HepG2 (cell line): ENCODE measurements at regions not wholly inside any gene's neighbourhood (a gene's known extent, or its start where the extent isn't known, plus 50 kb on each side); places are given as distances from the start of the nearest gene placed in this dataset.

ENCODE experiments used
- ATAC-seq: fragments of 200-7000 bp; cut with Tn5 transposase; 3 replicates; pipeline ENCODE4 v1.9.1; 2020; ENCODE audit warnings: mild to moderate bottlenecking, moderate library complexity
- BruUV-seq: library from RNA; stranded (reverse); fragments of 400-500 nt; replicated peaks from 2 replicates; lab custom pipeline; 2021; lab: Mats Ljungman, UMichigan
- CTCF ChIA-PET: fragments of 300-600 bp; formaldehyde crosslinking; extraction: SDS; loops from one replicate; lab custom pipeline; 2021; ENCODE audit warnings: low total read pairs, inconsistent platforms, low intra/inter-chr PET ratio; lab: Yijun Ruan, JAX
- POLR2A ChIA-PET: fragments of 350-600 bp; sonication (Branson Sonifier 250); formaldehyde crosslinking; loops from one replicate; lab custom pipeline; 2020; ENCODE audit warnings: antibody characterized with exemption, inconsistent platforms; lab: Yijun Ruan, JAX
- DNase-seq: peaks from one replicate; pipeline ENCODE4 v3.0.0-alpha.2; 2015; ENCODE audit warnings: low spot score
- FAIRE-seq: peaks from 3 replicates; lab custom pipeline; 2011; peaks lifted over from hg19 to GRCh38; lab: Jason Lieb, UNC
- H2AFZ ChIP-seq: one replicate; pipeline ENCODE4 v1.6.1; 2011; ENCODE audit warnings: low read length, inconsistent platforms
- H3K27ac ChIP-seq: fragments of 300-600 bp; 3 replicates; pipeline ENCODE4 v1.8.0; 2011; ENCODE audit warnings: mixed run types, mild to moderate bottlenecking, mixed read lengths, low read length, inconsistent platforms; ENCODE audit not compliant: insufficient read depth; ENCODE audit errors: extremely low read length
- H3K27me3 ChIP-seq, 2 experiments: fragments of 200-600 bp in 1 of 2; 2 replicates in 1 of 2; 3 replicates in 1 of 2; pipeline versions ENCODE4 v1.6.0 to v1.8.0; 2011; ENCODE audit warnings: low read length in 2 of 2, mild to moderate bottlenecking in 2 of 2, moderate library complexity in 2 of 2, inconsistent platforms in 1 of 2; ENCODE audit not compliant: insufficient read depth in 2 of 2, control insufficient read depth in 1 of 2
- H3K36me3 ChIP-seq, 2 experiments: fragments of 200-600 bp in 1 of 2; replicated peaks in 1 of 2; 2 replicates in 1 of 2; 3 replicates in 1 of 2; pipeline versions ENCODE4 v1.5.1 to v1.8.0; 2011; ENCODE audit warnings: low read length in 2 of 2, inconsistent platforms in 1 of 2; ENCODE audit not compliant: insufficient read depth in 2 of 2, control insufficient read depth in 1 of 2
- H3K4me1 ChIP-seq: 2 replicates; pipeline ENCODE4 v1.5.1; 2012; ENCODE audit warnings: low read length, inconsistent platforms; ENCODE audit not compliant: insufficient read depth
- H3K4me2 ChIP-seq: 2 replicates; pipeline ENCODE4 v1.6.0; 2011; ENCODE audit warnings: low read depth, low read length, inconsistent platforms
- H3K4me3 ChIP-seq, 3 experiments: fragments of 200-600 bp in 1 of 3; sonication (generic), shearing (Covaris generic) in 1 of 3; replicated peaks in 1 of 3; 2 replicates each; pipeline ENCODE4 v1.5.1; 2011 to 2016; ENCODE audit warnings: low read length in 3 of 3, inconsistent platforms in 2 of 3, low read depth in 2 of 3, mild to moderate bottlenecking in 2 of 3, control low read depth in 1 of 3, mixed read lengths in 1 of 3; ENCODE audit not compliant: insufficient read depth in 1 of 3
- H3K79me2 ChIP-seq: one replicate; pipeline ENCODE4 v1.6.1; 2011; ENCODE audit warnings: low read length, inconsistent platforms; ENCODE audit not compliant: insufficient read depth
- H3K9ac ChIP-seq: 2 replicates; pipeline ENCODE4 v1.6.0; 2011; ENCODE audit warnings: mild to moderate bottlenecking, low read depth, low read length, inconsistent platforms; ENCODE audit not compliant: insufficient read depth
- H3K9me3 ChIP-seq: 2 replicates; pipeline ENCODE4 v1.5.1; 2012; ENCODE audit warnings: mild to moderate bottlenecking, low read length
- H4K20me1 ChIP-seq: 2 replicates; pipeline ENCODE4 v1.6.0; 2011; ENCODE audit warnings: inconsistent platforms, mild to moderate bottlenecking, low read length, moderate library complexity; ENCODE audit not compliant: insufficient read depth
- HBP1 ChIP-seq: IDR thresholded peaks from 2 replicates; pipeline ENCODE4 v1.6.1; 2016; ENCODE audit warnings: low read depth, control low read depth
- JARID2 ChIP-seq: sonication (generic); formaldehyde crosslinking; IDR thresholded peaks from 2 replicates; pipeline ENCODE4 v1.8.1; 2023; ENCODE audit warnings: missing genetic modification reagents, inconsistent platforms; ENCODE audit not compliant: insufficient replicate concordance
- JUNB ChIP-seq: sonication (generic); formaldehyde crosslinking; IDR thresholded peaks from 2 replicates; pipeline ENCODE4 v1.8.0; 2022; ENCODE audit warnings: missing genetic modification reagents, mild to moderate bottlenecking, borderline replicate concordance
- PBX3 ChIP-seq: sonication (generic); formaldehyde crosslinking; IDR thresholded peaks from 2 replicates; pipeline ENCODE4 v1.8.1; 2023; ENCODE audit warnings: missing genetic modification reagents, inconsistent platforms, borderline replicate concordance
- POLR2AphosphoS5 ChIP-seq: IDR thresholded peaks from 2 replicates; pipeline ENCODE4 v1.6.1; 2012; ENCODE audit warnings: low read depth, low read length
- PRDM15 ChIP-seq: sonication (generic); formaldehyde crosslinking; IDR thresholded peaks from 2 replicates; pipeline ENCODE4 v1.4.0; 2020; ENCODE audit warnings: missing genetic modification reagents
- RBM39 ChIP-seq: fragments of 200-400 bp; formaldehyde crosslinking; IDR thresholded peaks from one replicate; pipeline ENCODE4 v1.6.1; 2018; ENCODE audit warnings: antibody characterized with exemption, mild to moderate bottlenecking, low read depth, low read length; ENCODE audit not compliant: poor library complexity, severe bottlenecking
- SMC3 ChIP-seq: IDR thresholded peaks from 2 replicates; pipeline ENCODE4 v1.6.1; 2011; ENCODE audit warnings: low read length, improper control_type of control experiment
- ZMAT3 ChIP-seq: sonication (generic); formaldehyde crosslinking; conservative IDR thresholded peaks from 2 replicates; pipeline ENCODE4 v1.7.0; 2021; ENCODE audit warnings: missing genetic modification reagents
- ZNF101 ChIP-seq: sonication (generic); formaldehyde crosslinking; IDR thresholded peaks from 2 replicates; pipeline ENCODE4 v1.4.0; 2020; ENCODE audit warnings: mild to moderate bottlenecking, low read depth, missing genetic modification reagents, borderline replicate concordance
- ZNF790 ChIP-seq: sonication (generic); formaldehyde crosslinking; IDR thresholded peaks from 2 replicates; pipeline ENCODE4 v1.8.0; 2022; ENCODE audit warnings: missing genetic modification reagents, mild to moderate bottlenecking, borderline replicate concordance
- ZSCAN20 ChIP-seq: sonication (generic); formaldehyde crosslinking; IDR thresholded peaks from 2 replicates; pipeline ENCODE4 v1.4.0; 2020; ENCODE audit warnings: missing genetic modification reagents, mild to moderate bottlenecking, borderline replicate concordance
- WGBS: methylation state at CpG from one replicate; pipeline ENCODE4 v1.1.6; 2017; ENCODE audit warnings: low lambda C conversion rate; 5-methylcytosine and 5-hydroxymethylcytosine counted together
- in situ Hi-C: cut with HindIII; loops from 2 replicates; pipeline ENCODE4 v1.10.0; 2017; ENCODE audit warnings: low pct_unique_long_range_greater_than_20kb; ENCODE audit not compliant: extremely low pct_ligation_motif_present
- intact Hi-C: fragments of 100-400 bp; cut with micrococcal nuclease; formaldehyde crosslinking; loops from one replicate; pipeline ENCODE4 v1.10.0; 2022; ENCODE audit not compliant: unreplicated experiment

GRCh38 chr5:156119692-156120091 lies 207.3 kb upstream of the SGCD start:
- no peaks in the 10 kb centered on the region for H4K20me1 ChIP-seq
- DNase-seq (no peak), FAIRE-seq (no peak)

More at GRCh38 chr5:156119692-156120091, 207.3 kb upstream of the SGCD start:
- ChIA-PET POLR2A (no interaction called here), CTCF (no interaction called here)
- Histone ChIP-seq H3K4me1 (no peaks in the 10 kb centered on the region), H3K9me3 (no peaks in the 10 kb centered on the region), H3K4me3 (no peak overlapping the region), H3K79me2 (no peaks in the 10 kb centered on the region), H3K27ac (no peak overlapping the region), H3K27me3 (no peaks in the 10 kb centered on the region), H2AFZ (no peak overlapping the region), H3K36me3 (no peaks in the 10 kb centered on the region), H3K4me2 (no peak overlapping the region), H3K9ac (no peak overlapping the region)
- intact Hi-C loops, result no loop called here
- 0% methylated on average over 4 of the region's 4 CpGs for WGBS
- no TSS peak for BruUV-seq
- in situ Hi-C loops, result no loop called here
- ATAC-seq, result no peak
- TF ChIP-seq HBP1 (CRISPR knock-in tag) (no peak), RBM39 (no peak), SMC3 (no peak), ZNF790 (CRISPR knock-in tag) (no peak), PRDM15 (no peak), POLR2AphosphoS5 (no peak), JARID2 (CRISPR knock-in tag) (no peak), ZMAT3 (CRISPR knock-in tag) (no peak), PBX3 (CRISPR knock-in tag) (no peak), ZSCAN20 (CRISPR knock-in tag) (no peak), JUNB (no peak), ZNF101 (CRISPR knock-in tag) (no peak)
